B cell (primary cell): ENCODE measurements at regions not wholly inside any gene's neighbourhood (a gene's known extent, or its start where the extent isn't known, plus 50 kb on each side); places are given as distances from the start of the nearest gene placed in this dataset.

Experiments
- ATAC-seq: fragments of 200-7000 bp; cut with Tn5 transposase; one replicate; pipeline ENCODE4 v1.10.0; 2021; ENCODE audit warnings: low read depth, mild to moderate bottlenecking, moderate number of reproducible peaks, moderate library complexity
- CTCF ChIA-PET: fragments of 350-600 bp; sonication (Branson Sonifier 250); formaldehyde crosslinking; loops from one replicate; lab custom pipeline; 2021; ENCODE audit warnings: antibody characterized with exemption, inconsistent platforms; lab: Charles Lee
- POLR2A ChIA-PET: fragments of 350-600 bp; sonication (Branson Sonifier 250); formaldehyde crosslinking; loops from one replicate; lab custom pipeline; 2021; ENCODE audit warnings: antibody characterized with exemption; lab: Charles Lee
- DNase-seq: peaks from one replicate; pipeline ENCODE4 v3.0.0; 2013
- H2AFZ ChIP-seq: 2 replicates; pipeline ENCODE4 v1.6.1; 2012; ENCODE audit warnings: mild to moderate bottlenecking, low read depth, low read length; ENCODE audit not compliant: insufficient read depth, poor library complexity, severe bottlenecking
- H3K27ac ChIP-seq, 2 donors: 1 replicate in 1 of 2; 2 replicates in 1 of 2; pipeline ENCODE4 v1.5.1; 2012 to 2013; ENCODE audit warnings: low read length in 2 of 2, mild to moderate bottlenecking in 2 of 2, moderate library complexity in 1 of 2
- H3K27me3 ChIP-seq, 4 experiments: fragments of 200-600 bp in 1 of 4; sonication (generic) in 1 of 4; replicated peaks in 1 of 4; 1 replicate in 2 of 4; 2 replicates in 2 of 4; pipeline versions ENCODE4 v1.6.1 to v1.7.0; 2013 to 2016; ENCODE audit warnings: low read length in 3 of 4, mild to moderate bottlenecking in 2 of 4, mixed read lengths in 1 of 4, moderate library complexity in 1 of 4; ENCODE audit not compliant: insufficient read depth in 4 of 4, control insufficient read depth in 3 of 4; ENCODE audit errors: control extremely low read depth in 1 of 4
- H3K36me3 ChIP-seq, 2 experiments: replicated peaks in 1 of 2; 1 replicate in 1 of 2; 2 replicates in 1 of 2; pipeline versions ENCODE4 v1.6.1 to v1.7.1; 2013; ENCODE audit warnings: low read length in 1 of 2; ENCODE audit not compliant: insufficient read depth in 2 of 2, control insufficient read depth in 1 of 2; ENCODE audit errors: control extremely low read depth in 1 of 2, extremely low read depth in 1 of 2
- H3K4me1 ChIP-seq, 2 donors: fragments of 200-600 bp in 1 of 2; sonication (generic) in 1 of 2; 1 replicate in 1 of 2; 2 replicates in 1 of 2; pipeline versions ENCODE4 v1.5.1 to v1.6.1; 2013 to 2017; ENCODE audit warnings: low read length in 2 of 2; ENCODE audit not compliant: control insufficient read depth in 2 of 2, insufficient read depth in 2 of 2
- H3K4me2 ChIP-seq: replicated peaks from 2 replicates; pipeline ENCODE3; 2012; ENCODE audit warnings: mild to moderate bottlenecking, low read depth, low read length; ENCODE audit not compliant: poor library complexity, severe bottlenecking
- H3K4me3 ChIP-seq, 5 experiments: fragments of 200-600 bp in 1 of 5; sonication (generic) in 1 of 5; 1 replicate in 3 of 5; 2 replicates in 2 of 5; pipeline versions ENCODE4 v1.5.1 to v1.7.0; 2011 to 2016; ENCODE audit warnings: low read length in 4 of 5, mild to moderate bottlenecking in 4 of 5, low read depth in 2 of 5, control low read depth in 1 of 5, moderate library complexity in 1 of 5; ENCODE audit not compliant: insufficient read depth in 1 of 5; ENCODE audit errors: control extremely low read depth in 1 of 5, extremely low read depth in 1 of 5
- H3K79me2 ChIP-seq: fragments of 200-600 bp; sonication (generic); one replicate; pipeline ENCODE4 v1.6.0; 2016; ENCODE audit warnings: low read length; ENCODE audit not compliant: control insufficient read depth, insufficient read depth
- H3K9ac ChIP-seq: fragments of 200-600 bp; sonication (generic); 2 replicates; pipeline ENCODE4 v1.6.1; 2017; ENCODE audit warnings: mild to moderate bottlenecking, low read length, moderate library complexity
- H3K9me3 ChIP-seq, 3 donors: one replicate each; pipeline versions ENCODE4 v1.6.1 to v1.7.1; 2013; ENCODE audit warnings: low read length in 2 of 3; ENCODE audit not compliant: control insufficient read depth in 2 of 3, insufficient read depth in 1 of 3; ENCODE audit errors: control extremely low read depth in 1 of 3
- H4K20me1 ChIP-seq: 2 replicates; pipeline ENCODE4 v1.6.0; 2012; ENCODE audit warnings: mild to moderate bottlenecking, low read length; ENCODE audit not compliant: insufficient read depth, control insufficient read depth, poor library complexity, severe bottlenecking
- H3K27ac Mint-ChIP-seq: one replicate; pipeline ENCODE4 v1.8.0; 2021; ENCODE audit warnings: mixed read lengths
- H3K27me3 Mint-ChIP-seq: one replicate; pipeline ENCODE4 v1.8.0; 2021; ENCODE audit warnings: mixed read lengths
- H3K4me1 Mint-ChIP-seq: one replicate; pipeline ENCODE4 v1.8.0; 2021; ENCODE audit warnings: mixed read lengths
- H3K4me3 Mint-ChIP-seq: one replicate; pipeline ENCODE4 v1.8.0; 2021; ENCODE audit warnings: mixed read lengths
- H3K9me3 Mint-ChIP-seq: one replicate; pipeline ENCODE4 v1.8.0; 2022; ENCODE audit warnings: mixed read lengths; ENCODE audit not compliant: insufficient read depth
- EZH2 ChIP-seq: IDR thresholded peaks from 2 replicates; pipeline ENCODE4 v1.6.1; 2012; ENCODE audit warnings: borderline replicate concordance, low read depth, mild to moderate bottlenecking, moderate library complexity, low read length; ENCODE audit not compliant: insufficient read depth, poor library complexity, severe bottlenecking
- WGBS: methylation state at CpG from one replicate; pipeline ENCODE4 v1.1.5; 2013; ENCODE audit warnings: missing lambda C conversion rate; ENCODE audit not compliant: insufficient coverage; 5-methylcytosine and 5-hydroxymethylcytosine counted together
- intact Hi-C: fragments of 100-400 bp; cut with micrococcal nuclease; formaldehyde crosslinking; loops from one replicate; pipeline ENCODE4 v1.10.0; 2022
- TF ChIP-seq, protein P1 (sequence below): fragments of 200-600 bp; IDR thresholded peaks from one replicate; pipeline ENCODE4 v1.8.0; 2022; ENCODE audit warnings: antibody characterized with exemption, mild to moderate bottlenecking

DNA sequence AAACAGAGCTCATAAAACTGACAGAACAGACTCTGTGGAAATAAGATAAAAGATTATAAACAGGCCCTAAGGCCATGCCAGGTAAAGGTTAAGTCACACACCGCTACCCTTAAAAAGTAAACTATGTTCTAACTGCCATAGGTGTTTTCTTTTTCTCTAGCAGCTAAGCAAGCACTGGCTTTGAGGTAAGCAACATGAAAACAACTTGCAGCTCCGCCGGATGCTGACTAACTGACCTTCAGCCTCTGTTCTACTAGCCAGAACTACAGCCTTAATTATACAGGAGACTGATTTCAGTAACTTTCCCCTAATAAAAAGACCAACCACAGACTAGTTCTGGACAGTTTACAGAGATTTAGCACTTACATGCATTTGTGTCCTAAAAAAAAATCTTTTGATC lies 708.3 kb downstream of the CCSER2 start:
- H3K4me3 ChIP-seq: no peak overlapping the region
- TF ChIP-seq, protein P1, sequence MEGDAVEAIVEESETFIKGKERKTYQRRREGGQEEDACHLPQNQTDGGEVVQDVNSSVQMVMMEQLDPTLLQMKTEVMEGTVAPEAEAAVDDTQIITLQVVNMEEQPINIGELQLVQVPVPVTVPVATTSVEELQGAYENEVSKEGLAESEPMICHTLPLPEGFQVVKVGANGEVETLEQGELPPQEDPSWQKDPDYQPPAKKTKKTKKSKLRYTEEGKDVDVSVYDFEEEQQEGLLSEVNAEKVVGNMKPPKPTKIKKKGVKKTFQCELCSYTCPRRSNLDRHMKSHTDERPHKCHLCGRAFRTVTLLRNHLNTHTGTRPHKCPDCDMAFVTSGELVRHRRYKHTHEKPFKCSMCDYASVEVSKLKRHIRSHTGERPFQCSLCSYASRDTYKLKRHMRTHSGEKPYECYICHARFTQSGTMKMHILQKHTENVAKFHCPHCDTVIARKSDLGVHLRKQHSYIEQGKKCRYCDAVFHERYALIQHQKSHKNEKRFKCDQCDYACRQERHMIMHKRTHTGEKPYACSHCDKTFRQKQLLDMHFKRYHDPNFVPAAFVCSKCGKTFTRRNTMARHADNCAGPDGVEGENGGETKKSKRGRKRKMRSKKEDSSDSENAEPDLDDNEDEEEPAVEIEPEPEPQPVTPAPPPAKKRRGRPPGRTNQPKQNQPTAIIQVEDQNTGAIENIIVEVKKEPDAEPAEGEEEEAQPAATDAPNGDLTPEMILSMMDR: no peak
- TF ChIP-seq EZH2: no peak
- no peaks in the 10 kb centered on the region for H3K27me3 ChIP-seq
- H3K9me3 ChIP-seq: peaks cover 2 to 9% (median 3%) of the 10 kb centered on the region in 3 donors
- DNase-seq: no peak
- Mint-ChIP-seq H3K4me1 (no peaks in the 10 kb centered on the region), H3K27ac (no peak overlapping the region), H3K4me3 (no peak overlapping the region), H3K9me3 (peaks cover 8% of the 10 kb centered on the region), H3K27me3 (no peaks in the 10 kb centered on the region)
- WGBS: 95% methylated on average over 3 of the region's 3 CpGs
- no peak overlapping the region for H3K4me2 ChIP-seq
- H3K9ac ChIP-seq: no peak overlapping the region
- ChIA-PET CTCF (no interaction called here), POLR2A (no interaction called here)
- no peaks in the 10 kb centered on the region for H3K79me2 ChIP-seq
- ATAC-seq: no peak
- H3K4me1 ChIP-seq: no peaks in the 10 kb centered on the region
- H3K27ac ChIP-seq: no peak overlapping the region
- H4K20me1 ChIP-seq: no peaks in the 10 kb centered on the region
- H3K36me3 ChIP-seq: no peaks in the 10 kb centered on the region
- intact Hi-C loops: no loop called here
- no peak overlapping the region for H2AFZ ChIP-seq

DNA sequence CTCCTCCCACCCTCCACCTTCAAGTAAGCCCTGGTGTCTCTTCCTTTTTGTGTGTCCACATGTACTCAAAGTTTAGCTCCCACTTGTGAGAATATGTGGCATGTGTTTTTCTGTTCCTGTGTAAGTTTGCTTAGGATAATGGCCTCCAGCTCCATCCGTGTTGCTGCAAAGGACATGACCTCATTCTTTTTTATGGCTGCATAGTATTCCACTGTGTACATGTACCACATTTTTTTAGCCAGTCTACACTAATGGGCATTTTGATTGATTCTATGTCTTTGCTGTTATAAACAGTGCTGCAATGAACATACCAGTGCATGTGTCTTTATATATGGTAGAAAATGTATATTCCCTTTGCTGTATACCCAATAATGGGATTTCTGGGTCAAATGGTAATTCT lies 710.9 kb downstream of the CCSER2 start:
- no peak overlapping the region for H3K4me3 ChIP-seq
- ATAC-seq (no peak), DNase-seq (no peak)
- no peaks in the 10 kb centered on the region for H4K20me1 ChIP-seq
- Mint-ChIP-seq H3K4me3 (no peak overlapping the region), H3K9me3 (peaks cover 10% of the 10 kb centered on the region), H3K4me1 (no peaks in the 10 kb centered on the region), H3K27ac (no peak overlapping the region), H3K27me3 (no peaks in the 10 kb centered on the region)
- ChIA-PET POLR2A (no interaction called here), CTCF (no interaction called here)
- peaks cover 2 to 7% (median 3%) of the 10 kb centered on the region in 3 donors for H3K9me3 ChIP-seq
- H3K36me3 ChIP-seq: no peaks in the 10 kb centered on the region
- intact Hi-C loops: no loop called here
- H3K79me2 ChIP-seq: no peaks in the 10 kb centered on the region
- H3K27me3 ChIP-seq: no peaks in the 10 kb centered on the region
- no peak overlapping the region for H3K27ac ChIP-seq
- H3K9ac ChIP-seq: no peak overlapping the region
- no peak overlapping the region for H2AFZ ChIP-seq
- TF ChIP-seq EZH2: no peak
- H3K4me2 ChIP-seq: no peak overlapping the region
- WGBS: no CpG with 5 or more reads among the region's 1 CpG
- no peaks in the 10 kb centered on the region for H3K4me1 ChIP-seq
